ENCODE measurements at regions not wholly inside any gene's neighbourhood (a gene's known extent, or its start where the extent isn't known, plus 50 kb on each side); places are given as distances from the start of the nearest gene placed in this dataset.

GRCh38 chr6:54695815-54696214 lies 150.8 kb upstream of the FAM83B start:
- Histone ChIP-seq H4K5ac (ENCODE audit: low read length) (no peak overlapping the region), H2AK5ac (ENCODE audit: low read length) (no peak overlapping the region), H2BK5ac (ENCODE audit: low read length) (no peak overlapping the region), H3K4me3 (ENCODE audit: low read length) (no peak overlapping the region), H3K79me2 (ENCODE audit: control insufficient read depth, insufficient read depth, low read length) (no peaks in the 10 kb centered on the region), H3K18ac (ENCODE audit: low read length) (no peak overlapping the region), H3K9ac (ENCODE audit: low read length) (no peak overlapping the region), H3K4me2 (ENCODE audit: low read length) (no peak overlapping the region), H2BK120ac (ENCODE audit: low read depth, low read length) (no peak overlapping the region), H3K56ac (ENCODE audit: low read length) (no peak overlapping the region), H3K4ac (ENCODE audit: low read depth, low read length) (no peak overlapping the region), H3K27ac (ENCODE audit: low read depth, low read length) (no peak overlapping the region), H2BK15ac (replicated peaks; ENCODE audit: low read depth) (no peak overlapping the region), H3K36me3 (ENCODE audit: control insufficient read depth, insufficient read depth, low read length) (no peaks in the 10 kb centered on the region), H3K23ac (ENCODE audit: low read length) (no peak overlapping the region), H3K4me1 (ENCODE audit: control insufficient read depth, low read depth, low read length) (no peaks in the 10 kb centered on the region), H4K8ac (ENCODE audit: low read depth, low read length) (no peak overlapping the region), H3K27me3 (ENCODE audit: insufficient read depth, low read length, poor library complexity) (no peaks in the 10 kb centered on the region), H3K79me1 (ENCODE audit: low read length) (no peaks in the 10 kb centered on the region)
- WGBS (ENCODE audit: extremely low coverage, insufficient coverage, low lambda C conversion rate) = no CpG with 5 or more reads among the region's 3 CpGs
- no peak for DNase-seq

GRCh38 chr6:54697424-54697823 lies 149.1 kb upstream of the FAM83B start:
- Histone ChIP-seq H3K56ac (ENCODE audit: low read length) (no peak overlapping the region), H3K79me2 (ENCODE audit: control insufficient read depth, insufficient read depth, low read length) (no peaks in the 10 kb centered on the region), H3K18ac (ENCODE audit: low read length) (no peak overlapping the region), H3K4ac (ENCODE audit: low read depth, low read length) (no peak overlapping the region), H2BK120ac (ENCODE audit: low read depth, low read length) (no peak overlapping the region), H3K4me3 (ENCODE audit: low read length) (no peak overlapping the region), H4K5ac (ENCODE audit: low read length) (no peak overlapping the region), H3K27ac (ENCODE audit: low read depth, low read length) (no peak overlapping the region), H3K23ac (ENCODE audit: low read length) (no peak overlapping the region), H3K36me3 (ENCODE audit: control insufficient read depth, insufficient read depth, low read length) (no peaks in the 10 kb centered on the region), H2BK15ac (replicated peaks; ENCODE audit: low read depth) (no peak overlapping the region), H3K9ac (ENCODE audit: low read length) (no peak overlapping the region), H2BK5ac (ENCODE audit: low read length) (no peak overlapping the region), H2AK5ac (ENCODE audit: low read length) (no peak overlapping the region), H3K4me2 (ENCODE audit: low read length) (no peak overlapping the region), H3K27me3 (ENCODE audit: insufficient read depth, low read length, poor library complexity) (no peaks in the 10 kb centered on the region), H4K8ac (ENCODE audit: low read depth, low read length) (no peak overlapping the region), H3K79me1 (ENCODE audit: low read length) (no peaks in the 10 kb centered on the region), H3K4me1 (ENCODE audit: control insufficient read depth, low read depth, low read length) (no peaks in the 10 kb centered on the region)
- DNase-seq = peak; percentile 46
- no CpG with 5 or more reads among the region's 3 CpGs for WGBS (ENCODE audit: extremely low coverage, insufficient coverage, low lambda C conversion rate)

- H4K5ac ChIP-seq (ENCODE audit: low read length) = no peak overlapping the region
- no peaks in the 10 kb centered on the region for H3K79me1 ChIP-seq (ENCODE audit: low read length)
- H2BK120ac ChIP-seq (ENCODE audit: low read depth, low read length) = no peak overlapping the region
- no peaks in the 10 kb centered on the region for H3K27me3 ChIP-seq (ENCODE audit: insufficient read depth, low read length, poor library complexity)
- no peak overlapping the region for H3K4ac ChIP-seq (ENCODE audit: low read depth, low read length)
- H3K18ac ChIP-seq (ENCODE audit: low read length) = no peak overlapping the region
- DNase-seq = peak; percentile 34
- no peak overlapping the region for H3K4me3 ChIP-seq (ENCODE audit: low read length)
- H3K27ac ChIP-seq (ENCODE audit: low read depth, low read length) = no peak overlapping the region
- H3K36me3 ChIP-seq (ENCODE audit: control insufficient read depth, insufficient read depth, low read length) = no peaks in the 10 kb centered on the region
- no peak overlapping the region for H3K9ac ChIP-seq (ENCODE audit: low read length)
- H3K79me2 ChIP-seq (ENCODE audit: control insufficient read depth, insufficient read depth, low read length) = no peaks in the 10 kb centered on the region
- H2BK15ac ChIP-seq (replicated peaks; ENCODE audit: low read depth) = no peak overlapping the region
- H3K56ac ChIP-seq (ENCODE audit: low read length) = peak overlapping the region; percentile 38
- H3K4me2 ChIP-seq (ENCODE audit: low read length) = no peak overlapping the region
- H4K8ac ChIP-seq (ENCODE audit: low read depth, low read length) = no peak overlapping the region
- no peak overlapping the region for H3K23ac ChIP-seq (ENCODE audit: low read length)
- no peak overlapping the region for H2BK5ac ChIP-seq (ENCODE audit: low read length)
- WGBS (ENCODE audit: extremely low coverage, insufficient coverage, low lambda C conversion rate) = no CpG with 5 or more reads among the region's 3 CpGs
- H3K4me1 ChIP-seq (ENCODE audit: control insufficient read depth, low read depth, low read length) = no peaks in the 10 kb centered on the region
- no peak overlapping the region for H2AK5ac ChIP-seq (ENCODE audit: low read length)
Observed at GRCh38 chr6:54698974-54699373, 147.6 kb upstream of the FAM83B start.

GRCh38 chr6:54700158-54700557 lies 146.4 kb upstream of the FAM83B start:
- Histone ChIP-seq H3K9ac (ENCODE audit: low read length) (no peak overlapping the region), H3K27ac (ENCODE audit: low read depth, low read length) (no peak overlapping the region), H3K4ac (ENCODE audit: low read depth, low read length) (no peak overlapping the region), H3K79me2 (ENCODE audit: control insufficient read depth, insufficient read depth, low read length) (no peaks in the 10 kb centered on the region), H3K36me3 (ENCODE audit: control insufficient read depth, insufficient read depth, low read length) (no peaks in the 10 kb centered on the region), H2BK15ac (replicated peaks; ENCODE audit: low read depth) (no peak overlapping the region), H3K4me2 (ENCODE audit: low read length) (no peak overlapping the region), H2BK120ac (ENCODE audit: low read depth, low read length) (no peak overlapping the region), H3K18ac (ENCODE audit: low read length) (no peak overlapping the region), H3K27me3 (ENCODE audit: insufficient read depth, low read length, poor library complexity) (no peaks in the 10 kb centered on the region), H3K79me1 (ENCODE audit: low read length) (no peaks in the 10 kb centered on the region), H3K4me1 (ENCODE audit: control insufficient read depth, low read depth, low read length) (no peaks in the 10 kb centered on the region), H4K8ac (ENCODE audit: low read depth, low read length) (no peak overlapping the region), H2BK5ac (ENCODE audit: low read length) (no peak overlapping the region), H3K56ac (ENCODE audit: low read length) (no peak overlapping the region), H3K23ac (ENCODE audit: low read length) (no peak overlapping the region), H3K4me3 (ENCODE audit: low read length) (no peak overlapping the region), H2AK5ac (ENCODE audit: low read length) (no peak overlapping the region), H4K5ac (ENCODE audit: low read length) (no peak overlapping the region)
- no CpG with 5 or more reads among the region's 2 CpGs for WGBS (ENCODE audit: extremely low coverage, insufficient coverage, low lambda C conversion rate)
- DNase-seq = no peak

DNA sequence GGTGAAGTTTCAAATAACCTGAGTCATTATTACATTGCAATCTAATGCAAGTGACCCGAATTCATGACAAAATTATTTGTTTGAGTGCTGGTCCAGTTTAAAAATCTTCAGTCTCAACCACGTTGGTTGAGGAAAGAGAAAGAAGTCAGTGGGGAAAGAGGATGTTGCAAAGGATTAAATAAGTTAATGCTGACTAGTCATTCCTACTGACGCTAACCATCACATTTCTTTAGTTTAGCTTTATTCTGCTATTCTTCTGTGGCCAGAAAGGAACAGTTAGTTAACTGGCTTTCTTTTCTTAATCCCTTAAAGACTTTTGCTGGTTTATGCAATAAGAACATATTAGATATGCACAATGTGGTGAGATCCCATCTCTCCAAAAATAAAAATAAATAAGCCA lies 143.8 kb upstream of the FAM83B start:
- no CpG with 5 or more reads among the region's 3 CpGs for WGBS (ENCODE audit: extremely low coverage, insufficient coverage, low lambda C conversion rate)
- no peak overlapping the region for H2AK5ac ChIP-seq (ENCODE audit: low read length)
- no peak for DNase-seq
- no peak overlapping the region for H2BK120ac ChIP-seq (ENCODE audit: low read depth, low read length)
- no peak overlapping the region for H3K18ac ChIP-seq (ENCODE audit: low read length)
- H3K27ac ChIP-seq (ENCODE audit: low read depth, low read length) = no peak overlapping the region
- no peak overlapping the region for H3K9ac ChIP-seq (ENCODE audit: low read length)
- no peaks in the 10 kb centered on the region for H3K79me2 ChIP-seq (ENCODE audit: control insufficient read depth, insufficient read depth, low read length)
- H3K4me1 ChIP-seq (ENCODE audit: control insufficient read depth, low read depth, low read length) = no peaks in the 10 kb centered on the region
- H2BK15ac ChIP-seq (replicated peaks; ENCODE audit: low read depth) = no peak overlapping the region
- H3K56ac ChIP-seq (ENCODE audit: low read length) = no peak overlapping the region
- H4K5ac ChIP-seq (ENCODE audit: low read length) = no peak overlapping the region
- no peak overlapping the region for H3K4me2 ChIP-seq (ENCODE audit: low read length)
- H2BK5ac ChIP-seq (ENCODE audit: low read length) = no peak overlapping the region
- no peak overlapping the region for H3K4me3 ChIP-seq (ENCODE audit: low read length)
- H3K27me3 ChIP-seq (ENCODE audit: insufficient read depth, low read length, poor library complexity) = no peaks in the 10 kb centered on the region
- no peak overlapping the region for H3K4ac ChIP-seq (ENCODE audit: low read depth, low read length)
- no peaks in the 10 kb centered on the region for H3K79me1 ChIP-seq (ENCODE audit: low read length)
- H3K23ac ChIP-seq (ENCODE audit: low read length) = no peak overlapping the region
- no peaks in the 10 kb centered on the region for H3K36me3 ChIP-seq (ENCODE audit: control insufficient read depth, insufficient read depth, low read length)
- no peak overlapping the region for H4K8ac ChIP-seq (ENCODE audit: low read depth, low read length)

- Histone ChIP-seq H3K27me3 (ENCODE audit: insufficient read depth, low read length, poor library complexity) (no peaks in the 10 kb centered on the region), H2AK5ac (ENCODE audit: low read length) (no peak overlapping the region), H2BK5ac (ENCODE audit: low read length) (no peak overlapping the region), H3K9ac (ENCODE audit: low read length) (no peak overlapping the region), H3K4ac (ENCODE audit: low read depth, low read length) (no peak overlapping the region), H3K27ac (ENCODE audit: low read depth, low read length) (no peak overlapping the region), H3K23ac (ENCODE audit: low read length) (no peak overlapping the region), H3K4me2 (ENCODE audit: low read length) (no peak overlapping the region), H4K8ac (ENCODE audit: low read depth, low read length) (no peak overlapping the region), H3K79me1 (ENCODE audit: low read length) (no peaks in the 10 kb centered on the region), H3K79me2 (ENCODE audit: control insufficient read depth, insufficient read depth, low read length) (no peaks in the 10 kb centered on the region), H3K56ac (ENCODE audit: low read length) (no peak overlapping the region), H3K4me3 (ENCODE audit: low read length) (no peak overlapping the region), H4K5ac (ENCODE audit: low read length) (no peak overlapping the region), H3K36me3 (ENCODE audit: control insufficient read depth, insufficient read depth, low read length) (no peaks in the 10 kb centered on the region), H2BK15ac (replicated peaks; ENCODE audit: low read depth) (no peak overlapping the region), H3K4me1 (ENCODE audit: control insufficient read depth, low read depth, low read length) (no peaks in the 10 kb centered on the region), H2BK120ac (ENCODE audit: low read depth, low read length) (no peak overlapping the region), H3K18ac (ENCODE audit: low read length) (no peak overlapping the region)
- WGBS (ENCODE audit: extremely low coverage, insufficient coverage, low lambda C conversion rate) = no CpG with 5 or more reads among the region's 3 CpGs
- no peak for DNase-seq
Observed at GRCh38 chr6:54706391-54706790, 140.2 kb upstream of the FAM83B start.

All from mesendoderm (in vitro differentiated cells).